ENCODE measurements at regions not wholly inside any gene's neighbourhood (a gene's known extent, or its start where the extent isn't known, plus 50 kb on each side); places are given as distances from the start of the nearest gene placed in this dataset.

GRCh38 chr1:43058056-43058455, 99.4 kb upstream of the SLC2A1 start:
- TF ChIP-seq CTCF (IDR thresholded peaks at IDR 0.05; ENCODE audit: poor library complexity) (no peak), EZH2 (IDR thresholded peaks at IDR 0.05; ENCODE audit: borderline replicate concordance) (no peak)
